BLaER1 (cell line): ENCODE measurements at regions not wholly inside any gene's neighbourhood (a gene's known extent, or its start where the extent isn't known, plus 50 kb on each side); places are given as distances from the start of the nearest gene placed in this dataset.

Experiments
- H3K27ac ChIP-seq: shearing (Covaris generic); formaldehyde crosslinking; 2 replicates; pipeline ENCODE4 v1.8.1; 2022
- H3K27me3 ChIP-seq: shearing (Covaris generic); formaldehyde crosslinking; 2 replicates; pipeline ENCODE4 v1.8.1; 2022
- H3K36me3 ChIP-seq: shearing (Covaris generic); formaldehyde crosslinking; 2 replicates; pipeline ENCODE4 v1.8.1; 2022
- H3K4me1 ChIP-seq: shearing (Covaris generic); formaldehyde crosslinking; 2 replicates; pipeline ENCODE4 v1.8.1; 2022
- H3K4me2 ChIP-seq: shearing (Covaris generic); formaldehyde crosslinking; 2 replicates; pipeline ENCODE4 v1.8.1; 2022
- H3K4me3 ChIP-seq: shearing (Covaris generic); formaldehyde crosslinking; 2 replicates; pipeline ENCODE4 v1.8.1; 2022
- H3K9ac ChIP-seq: shearing (Covaris generic); formaldehyde crosslinking; 2 replicates; pipeline ENCODE4 v1.8.1; 2022
- H3K9me3 ChIP-seq: shearing (Covaris generic); formaldehyde crosslinking; 2 replicates; pipeline ENCODE4 v1.8.1; 2022
- H4K20me1 ChIP-seq: shearing (Covaris generic); formaldehyde crosslinking; 2 replicates; pipeline ENCODE4 v1.8.1; 2022
- Cebpa-rat ChIP-seq: shearing (Covaris generic); IDR thresholded peaks from 2 replicates; pipeline ENCODE4 v1.8.1; 2022

DNA sequence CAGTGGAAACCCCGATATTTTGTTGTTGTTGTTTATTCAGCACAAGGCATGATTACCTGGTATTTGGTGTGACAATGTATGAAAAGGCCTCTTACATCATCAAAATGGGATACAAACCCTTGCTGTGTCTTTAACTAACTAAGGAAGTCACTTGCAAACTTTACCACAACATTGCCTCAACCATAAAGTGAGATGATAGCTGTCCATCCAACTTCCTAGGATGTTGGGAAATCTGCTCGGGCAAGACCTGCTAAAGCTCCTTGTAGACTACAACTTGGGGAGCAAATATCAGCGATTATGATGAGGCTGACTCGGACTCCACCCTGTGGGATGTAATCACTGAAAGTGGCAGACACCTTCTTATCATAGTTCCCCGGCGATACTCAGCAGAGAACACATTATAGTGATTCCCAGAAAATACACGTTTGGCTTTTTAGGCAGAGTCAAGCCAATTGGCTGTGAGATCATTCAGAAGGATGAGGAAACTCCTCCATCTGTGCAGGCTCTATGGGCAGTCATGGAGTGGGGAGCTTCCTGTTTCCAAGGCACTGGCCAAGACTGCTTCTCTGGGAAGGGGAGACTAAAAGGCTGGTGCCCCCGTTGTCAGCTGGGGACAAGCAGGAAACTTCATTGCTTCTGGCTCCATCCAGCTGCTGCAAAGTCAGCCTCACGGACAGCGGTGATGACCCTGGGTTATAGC lies 289.0 kb downstream of the RNF144A start:
- H3K4me3 ChIP-seq, result no peak overlapping the region
- TF ChIP-seq Cebpa-rat, result no peak
- no peaks in the 10 kb centered on the region for H3K4me1 ChIP-seq
- no peak overlapping the region for H3K9ac ChIP-seq
- no peaks in the 10 kb centered on the region for H3K27me3 ChIP-seq
- no peak overlapping the region for H3K27ac ChIP-seq
- no peaks in the 10 kb centered on the region for H4K20me1 ChIP-seq
- H3K36me3 ChIP-seq, result no peaks in the 10 kb centered on the region
- no peaks in the 10 kb centered on the region for H3K9me3 ChIP-seq
- H3K4me2 ChIP-seq, result no peak overlapping the region

DNA sequence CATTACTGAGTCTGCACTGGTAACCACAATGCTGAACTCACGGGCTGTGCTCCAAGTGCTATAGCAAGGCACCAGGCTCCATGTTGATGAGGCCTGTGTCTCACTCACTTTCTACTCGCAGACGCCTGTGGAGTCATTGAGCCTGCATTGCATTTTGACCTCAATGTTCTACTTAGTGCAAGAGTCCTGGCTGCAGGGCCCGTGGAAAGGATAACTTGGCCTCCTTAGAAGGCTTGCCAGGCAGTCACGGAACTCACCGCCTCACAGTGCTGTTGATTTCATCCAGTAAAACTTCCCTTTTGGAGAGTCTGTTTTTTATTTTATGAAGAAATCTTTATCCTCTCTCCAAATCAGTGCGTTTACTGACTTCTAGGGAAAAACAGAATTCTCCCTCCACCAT lies 290.4 kb downstream of the RNF144A start:
- Histone ChIP-seq H3K27me3 (no peaks in the 10 kb centered on the region), H3K9me3 (no peaks in the 10 kb centered on the region)
- no peak for TF ChIP-seq Cebpa-rat

DNA sequence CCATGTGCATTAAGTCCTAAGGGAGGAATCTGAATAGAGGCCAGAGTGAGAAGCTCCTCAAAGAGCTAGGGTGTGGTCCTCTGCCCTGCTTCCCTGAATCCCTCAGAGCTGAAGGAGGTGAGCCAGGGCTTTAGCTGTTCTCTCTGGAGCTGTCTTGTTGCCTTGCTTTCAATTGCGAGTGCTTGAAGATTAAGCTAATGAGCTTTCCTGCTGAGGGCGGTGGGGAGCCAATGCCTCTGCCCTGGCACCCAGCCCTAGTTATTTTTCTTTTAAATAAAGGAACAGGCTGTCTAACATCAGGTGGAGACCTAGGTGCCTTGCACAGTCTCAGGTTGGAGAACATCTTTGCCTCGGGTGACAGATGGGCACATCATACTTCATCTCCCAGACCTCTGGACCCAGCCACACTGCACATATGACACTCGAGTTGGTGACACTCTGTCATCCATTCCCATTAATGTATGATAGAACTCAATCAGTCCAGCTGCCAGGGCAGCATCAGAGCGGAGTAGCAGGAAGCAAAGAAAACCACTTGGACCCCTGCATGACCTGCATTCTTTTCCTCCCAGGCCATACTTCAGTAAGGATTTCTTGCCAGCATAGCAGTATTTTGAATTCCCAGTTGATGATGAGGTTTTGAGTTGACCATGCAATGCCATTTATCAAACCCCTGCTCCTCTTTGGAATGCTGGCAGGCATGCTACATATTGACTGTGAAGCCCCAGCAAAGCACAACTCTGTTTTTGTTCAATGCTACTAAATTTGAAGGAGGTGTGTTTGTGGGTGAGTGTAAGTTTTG lies 292.7 kb downstream of the RNF144A start:
- Histone ChIP-seq H3K36me3 (no peaks in the 10 kb centered on the region), H4K20me1 (no peaks in the 10 kb centered on the region), H3K4me3 (no peak overlapping the region), H3K4me2 (no peak overlapping the region), H3K9me3 (no peaks in the 10 kb centered on the region), H3K9ac (no peak overlapping the region), H3K27ac (no peak overlapping the region), H3K27me3 (no peaks in the 10 kb centered on the region), H3K4me1 (no peaks in the 10 kb centered on the region)
- TF ChIP-seq Cebpa-rat, result no peak

More for the DNA sequence above, 290.4 kb downstream of the RNF144A start:
- Histone ChIP-seq H3K36me3 (no peaks in the 10 kb centered on the region), H3K27ac (no peak overlapping the region), H3K4me1 (no peaks in the 10 kb centered on the region), H4K20me1 (no peaks in the 10 kb centered on the region), H3K4me3 (no peak overlapping the region), H3K4me2 (no peak overlapping the region), H3K9ac (no peak overlapping the region)

DNA sequence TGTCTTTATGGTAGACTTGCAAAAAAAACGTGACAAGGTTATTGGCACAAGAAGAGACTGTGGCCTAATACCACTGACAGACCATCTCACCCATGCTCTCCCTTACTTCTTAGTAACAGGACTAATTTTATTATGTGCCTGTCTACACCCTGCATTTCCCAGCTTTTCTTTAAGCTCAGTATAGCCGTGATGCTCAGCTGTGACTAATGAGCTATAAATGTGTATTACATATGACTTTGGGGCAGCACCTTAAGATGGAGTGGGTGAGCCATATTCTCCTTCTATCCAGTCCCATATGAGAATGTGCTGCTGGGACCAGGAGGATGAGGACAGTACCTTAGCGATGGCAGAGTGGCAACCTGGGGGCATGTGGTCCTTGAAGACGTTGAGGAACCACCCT lies 293.5 kb downstream of the RNF144A start:
- H3K4me3 ChIP-seq, result no peak overlapping the region
- no peaks in the 10 kb centered on the region for H3K9me3 ChIP-seq
- no peaks in the 10 kb centered on the region for H3K36me3 ChIP-seq
- no peaks in the 10 kb centered on the region for H3K4me1 ChIP-seq
- no peak for TF ChIP-seq Cebpa-rat
- H3K9ac ChIP-seq, result no peak overlapping the region
- H3K27me3 ChIP-seq, result no peaks in the 10 kb centered on the region
- no peak overlapping the region for H3K27ac ChIP-seq
- H3K4me2 ChIP-seq, result no peak overlapping the region
- no peaks in the 10 kb centered on the region for H4K20me1 ChIP-seq

DNA sequence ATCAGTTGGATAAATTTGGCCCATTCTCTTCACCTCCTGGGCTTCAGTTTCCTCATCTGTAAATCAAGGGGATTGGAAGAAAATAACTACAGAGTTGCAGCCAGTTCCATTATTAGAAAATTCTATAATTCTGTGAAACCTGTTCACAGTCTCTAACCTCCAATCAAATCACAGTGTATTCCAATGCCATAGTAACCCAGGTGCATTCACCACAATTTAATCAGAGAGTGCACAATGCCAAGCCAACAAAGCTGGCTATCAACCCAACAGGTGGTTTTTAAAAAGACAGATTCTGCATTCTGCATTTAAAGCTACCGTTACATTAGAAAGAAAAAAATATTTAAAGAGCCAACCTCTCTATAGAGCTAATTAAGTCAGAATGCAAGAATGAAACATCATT lies 308.6 kb downstream of the RNF144A start:
- no peaks in the 10 kb centered on the region for H4K20me1 ChIP-seq
- no peaks in the 10 kb centered on the region for H3K4me1 ChIP-seq
- no peaks in the 10 kb centered on the region for H3K27me3 ChIP-seq
- H3K4me2 ChIP-seq, result no peak overlapping the region
- H3K9me3 ChIP-seq, result peaks cover 5% of the 10 kb centered on the region; the same call in 1 of the 2 replicates
- TF ChIP-seq Cebpa-rat, result no peak
- no peaks in the 10 kb centered on the region for H3K36me3 ChIP-seq
- H3K4me3 ChIP-seq, result no peak overlapping the region
- no peak overlapping the region for H3K9ac ChIP-seq
- no peak overlapping the region for H3K27ac ChIP-seq

DNA sequence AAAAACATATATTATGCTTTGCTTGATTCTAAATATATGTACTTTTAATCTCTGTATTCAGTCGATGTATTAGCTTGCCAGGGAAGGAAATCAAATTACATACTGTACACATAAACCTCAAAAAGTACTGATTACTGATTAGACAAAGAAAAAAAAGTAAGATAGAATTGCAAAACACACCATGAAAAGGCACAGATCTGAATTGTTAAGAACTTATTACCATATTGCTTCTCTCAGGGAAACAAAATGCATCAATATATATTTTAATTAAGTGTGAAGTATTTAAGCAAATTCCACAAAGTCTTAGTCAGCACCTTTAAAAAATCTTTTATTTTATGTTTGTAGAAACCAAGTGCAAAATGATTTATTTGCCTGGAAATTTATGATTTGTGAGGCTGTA lies 309.3 kb downstream of the RNF144A start:
- Histone ChIP-seq H3K4me3 (no peak overlapping the region), H3K4me1 (no peaks in the 10 kb centered on the region), H4K20me1 (no peaks in the 10 kb centered on the region), H3K9ac (no peak overlapping the region), H3K27ac (no peak overlapping the region), H3K36me3 (no peaks in the 10 kb centered on the region), H3K27me3 (no peaks in the 10 kb centered on the region), H3K4me2 (no peak overlapping the region), H3K9me3 (peaks cover 5% of the 10 kb centered on the region; the same call in 1 of the 2 replicates)
- no peak for TF ChIP-seq Cebpa-rat

DNA sequence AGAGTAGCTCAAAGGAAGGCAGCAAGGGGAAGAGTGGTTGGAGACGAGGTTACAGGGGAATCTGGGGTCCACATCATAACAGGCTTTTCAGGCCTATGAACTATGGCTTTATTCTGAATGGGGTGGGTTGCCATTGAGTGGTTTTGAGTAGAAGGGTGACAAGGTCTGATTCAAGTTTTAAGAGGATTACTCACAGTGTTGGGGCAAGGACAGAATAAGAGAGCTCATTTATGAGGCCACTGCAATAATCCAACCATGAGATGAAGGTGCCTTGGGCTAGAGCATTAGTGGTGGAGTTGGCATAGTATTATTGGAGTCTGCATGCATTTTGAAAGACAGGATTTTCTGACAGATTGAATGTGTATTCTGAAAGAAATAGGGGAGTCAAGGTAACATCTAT lies 315.9 kb downstream of the RNF144A start:
- Histone ChIP-seq H3K4me1 (no peaks in the 10 kb centered on the region), H3K27ac (no peak overlapping the region), H3K9ac (no peak overlapping the region), H4K20me1 (no peaks in the 10 kb centered on the region), H3K9me3 (no peaks in the 10 kb centered on the region), H3K27me3 (no peaks in the 10 kb centered on the region), H3K4me2 (no peak overlapping the region), H3K36me3 (no peaks in the 10 kb centered on the region), H3K4me3 (no peak overlapping the region)
- TF ChIP-seq Cebpa-rat, result no peak

DNA sequence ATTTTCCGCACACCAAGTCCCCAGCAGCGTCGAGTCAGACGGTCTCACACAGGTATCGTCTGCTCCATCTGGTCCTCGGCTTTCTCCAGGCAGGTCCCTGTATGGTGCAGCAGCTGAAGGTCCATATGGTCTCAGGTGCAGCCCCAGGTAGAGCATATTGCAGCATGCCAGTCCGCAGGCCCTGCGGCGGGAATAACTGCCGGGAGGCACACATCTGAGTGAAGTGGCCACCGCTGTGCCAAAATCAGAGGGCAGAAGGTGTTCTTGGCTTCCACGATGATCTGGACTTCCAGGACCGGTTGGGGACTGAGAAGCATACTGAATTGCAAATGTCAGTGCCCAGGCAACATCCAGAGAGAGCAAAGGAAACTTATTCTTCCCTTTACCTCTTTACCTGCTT lies 320.3 kb downstream of the RNF144A start:
- no peaks in the 10 kb centered on the region for H3K4me1 ChIP-seq
- no peak overlapping the region for H3K9ac ChIP-seq
- no peak overlapping the region for H3K4me2 ChIP-seq
- H3K9me3 ChIP-seq, result no peaks in the 10 kb centered on the region
- H3K36me3 ChIP-seq, result no peaks in the 10 kb centered on the region
- no peak overlapping the region for H3K27ac ChIP-seq
- H3K4me3 ChIP-seq, result no peak overlapping the region
- H3K27me3 ChIP-seq, result no peaks in the 10 kb centered on the region
- no peaks in the 10 kb centered on the region for H4K20me1 ChIP-seq
- no peak for TF ChIP-seq Cebpa-rat

DNA sequence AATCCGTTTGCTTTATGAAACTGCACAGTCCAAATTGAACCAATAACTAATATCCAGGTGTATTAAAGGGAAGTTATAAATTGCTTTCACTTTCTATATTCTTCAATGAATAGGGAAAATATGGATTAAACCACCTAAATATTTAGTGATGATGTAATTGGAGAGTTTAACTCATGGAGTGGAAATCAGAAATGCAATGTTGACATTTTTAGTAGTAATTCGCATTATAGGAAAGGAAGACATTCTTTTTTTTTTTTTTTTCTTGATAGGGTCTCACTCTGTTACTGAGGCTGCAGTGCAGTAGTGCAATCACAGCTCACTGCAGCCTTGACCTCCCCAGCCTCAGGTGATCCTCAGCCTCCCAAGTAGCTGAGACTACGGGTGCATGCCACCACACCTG lies 321.9 kb downstream of the RNF144A start:
- no peak overlapping the region for H3K4me2 ChIP-seq
- no peak for TF ChIP-seq Cebpa-rat
- no peaks in the 10 kb centered on the region for H3K27me3 ChIP-seq
- no peak overlapping the region for H3K27ac ChIP-seq
- H3K9me3 ChIP-seq, result no peaks in the 10 kb centered on the region
- no peaks in the 10 kb centered on the region for H4K20me1 ChIP-seq
- no peaks in the 10 kb centered on the region for H3K4me1 ChIP-seq
- no peak overlapping the region for H3K4me3 ChIP-seq
- H3K9ac ChIP-seq, result no peak overlapping the region
- no peaks in the 10 kb centered on the region for H3K36me3 ChIP-seq

DNA sequence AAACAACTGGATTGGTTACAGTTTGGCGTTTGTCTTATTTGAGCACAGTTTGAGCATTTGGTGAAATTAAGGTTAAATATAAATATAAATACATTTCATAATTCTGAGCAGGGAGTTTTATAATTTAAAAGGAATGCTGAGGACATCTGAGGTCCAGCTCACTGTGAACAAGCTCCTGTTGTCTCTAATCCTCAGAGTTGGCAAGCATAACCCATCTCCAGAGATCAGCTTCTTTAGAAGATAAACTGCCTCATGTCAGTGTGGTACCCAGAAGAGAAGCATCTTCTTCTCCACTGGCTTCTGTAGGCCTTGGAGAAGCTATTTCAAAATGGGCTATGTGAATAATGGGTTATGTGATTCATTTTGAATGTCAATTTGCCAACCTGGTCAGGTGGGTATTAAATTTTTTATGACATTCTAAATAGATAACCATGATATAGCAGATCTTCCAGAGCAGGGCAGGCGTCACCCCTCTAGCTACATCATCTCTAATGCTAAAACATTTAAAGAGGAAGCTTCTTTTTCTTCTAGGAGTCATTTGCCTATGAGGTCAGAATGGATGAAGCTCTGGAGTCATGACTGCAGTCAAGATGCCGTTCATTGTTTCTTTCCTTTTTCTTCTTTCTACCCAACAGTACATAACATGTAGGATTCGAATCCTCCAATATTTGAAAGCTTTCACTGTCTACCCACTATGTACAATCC lies 324.0 kb downstream of the RNF144A start:
- Histone ChIP-seq H4K20me1 (no peaks in the 10 kb centered on the region), H3K27ac (no peak overlapping the region), H3K4me3 (no peak overlapping the region), H3K4me1 (no peaks in the 10 kb centered on the region), H3K9ac (no peak overlapping the region), H3K9me3 (no peaks in the 10 kb centered on the region), H3K4me2 (no peak overlapping the region), H3K27me3 (no peaks in the 10 kb centered on the region), H3K36me3 (no peaks in the 10 kb centered on the region)
- no peak for TF ChIP-seq Cebpa-rat
